ENCODE measurements at regions not wholly inside any gene's neighbourhood (a gene's known extent, or its start where the extent isn't known, plus 50 kb on each side); places are given as distances from the start of the nearest gene placed in this dataset.
"Not testable (repeated sequence)": the region's sequence is repeated elsewhere in the genome, so short reads cannot be mapped to it uniquely, and the experiment has no call there.

DNA sequence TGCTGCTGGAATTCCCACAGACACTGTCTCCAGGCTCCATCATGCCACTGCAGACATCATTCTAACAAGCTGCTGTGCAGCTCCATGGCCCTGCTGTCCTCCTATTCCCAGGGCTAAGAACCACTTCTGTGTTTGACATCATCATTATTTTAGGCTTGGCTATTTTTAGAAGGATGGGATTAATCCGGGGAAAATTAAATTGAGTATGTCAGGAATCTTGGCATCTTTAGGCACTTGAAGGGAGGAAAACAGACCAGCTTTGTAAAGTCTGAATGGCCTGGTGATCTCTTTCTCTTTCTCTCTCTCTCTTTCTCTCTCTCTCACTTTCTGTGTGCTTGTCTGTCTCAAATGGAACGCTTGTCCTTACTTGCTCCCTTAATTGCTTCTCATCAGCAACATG is 568.3 kb upstream of the FLRT2 start:
- DNase-seq (ENCODE audit: low read depth in 3 of 3) = no peak

GRCh38 chr14:84963518-84963917 is 566.4 kb upstream of the FLRT2 start:
- no peak for DNase-seq (ENCODE audit: low read depth in 3 of 3)

- no peak for DNase-seq (ENCODE audit: low read depth in 3 of 3)
These were observed 564.7 kb upstream of the FLRT2 start for GRCh38 chr14:84965279-84965678.

DNA sequence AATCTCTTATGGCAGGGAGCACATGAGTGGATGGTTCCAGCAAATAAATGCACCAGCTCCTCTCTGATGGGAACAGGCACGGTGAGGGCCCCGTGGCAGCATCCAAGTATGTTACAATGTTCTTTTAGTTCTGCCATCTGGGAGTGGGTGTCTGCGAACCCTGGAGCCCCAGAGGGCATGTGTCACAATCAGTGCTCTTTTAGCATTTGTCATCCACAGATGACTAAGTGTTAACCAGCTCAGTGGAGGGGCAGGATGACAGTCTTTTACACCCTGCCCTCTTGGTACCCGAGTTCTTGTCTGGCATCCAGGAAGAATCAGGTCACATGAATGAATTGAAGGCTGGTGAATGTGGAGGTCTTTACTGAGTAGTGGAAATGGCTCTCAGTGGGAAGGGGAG is 560.4 kb upstream of the FLRT2 start:
- DNase-seq (ENCODE audit: low read depth in 3 of 3) = no peak

GRCh38 chr14:84975241-84975902 is 554.6 kb upstream of the FLRT2 start:
- no peak for DNase-seq (ENCODE audit: low read depth in 3 of 3)

DNA sequence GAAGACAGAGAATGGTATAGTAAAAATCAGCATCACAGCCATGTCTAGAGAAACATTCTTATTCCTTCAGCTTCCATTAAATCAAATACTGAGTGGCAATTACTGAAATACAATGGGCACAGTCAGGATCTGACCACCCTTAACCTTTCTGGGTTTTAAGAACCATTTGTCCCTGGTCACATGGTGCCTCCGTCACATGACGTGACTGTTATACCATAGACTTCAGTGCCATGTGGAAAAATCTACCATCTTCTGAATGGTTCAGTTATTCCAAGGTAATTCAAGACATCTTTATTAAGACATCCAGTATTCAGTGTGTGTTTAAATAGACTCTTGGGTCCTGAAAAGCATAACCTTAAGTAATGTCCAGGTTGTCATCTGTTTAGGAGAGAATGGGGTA is 553.1 kb upstream of the FLRT2 start:
- no peak for DNase-seq (ENCODE audit: low read depth in 3 of 3)

GRCh38 chr14:84987042-84987441 is 542.9 kb upstream of the FLRT2 start:
- DNase-seq (ENCODE audit: low read depth in 3 of 3) = no peak

DNA sequence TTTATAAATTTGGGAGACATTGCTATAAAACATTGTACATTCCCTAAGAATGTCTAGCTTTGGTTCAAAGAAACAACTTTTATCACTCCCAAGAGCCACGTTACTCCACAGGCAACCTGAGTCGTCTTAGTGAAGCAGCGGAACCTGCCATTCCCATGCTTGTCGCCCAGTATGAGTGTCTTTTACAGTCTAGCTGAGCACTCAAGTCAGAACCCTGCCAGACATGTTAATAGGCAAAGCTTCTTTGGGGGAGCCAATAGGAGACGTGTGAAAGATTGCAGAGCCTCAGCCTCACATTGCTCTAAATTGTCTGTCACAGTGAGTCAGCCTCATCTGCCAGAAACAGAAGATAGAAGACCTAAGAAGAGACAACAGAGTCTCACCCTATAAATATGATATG is 541.6 kb upstream of the FLRT2 start:
- no peak for DNase-seq (ENCODE audit: low read depth in 3 of 3)

DNA sequence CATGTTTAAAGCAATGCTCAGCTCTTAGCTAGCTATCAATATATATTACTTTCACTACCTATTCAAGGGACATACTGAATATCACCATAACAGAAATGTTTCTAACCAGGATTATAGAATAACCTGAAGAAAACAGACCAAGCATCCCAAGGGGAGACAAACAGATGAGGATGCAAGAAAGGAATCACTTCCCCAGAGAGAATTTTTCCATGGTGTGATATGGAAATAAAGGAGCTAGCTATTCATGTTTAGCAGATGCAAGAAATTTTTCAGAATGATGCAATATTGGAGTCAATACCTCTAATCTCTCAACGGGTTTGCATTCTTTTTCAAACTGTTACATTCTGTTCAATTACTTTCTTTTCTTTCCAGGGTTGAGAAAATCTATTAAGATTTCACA is 538.9 kb upstream of the FLRT2 start:
- no peak for DNase-seq (ENCODE audit: low read depth in 3 of 3)

GRCh38 chr14:84998216-84998615 is 531.7 kb upstream of the FLRT2 start:
- no peak for DNase-seq (ENCODE audit: low read depth in 3 of 3)

DNA sequence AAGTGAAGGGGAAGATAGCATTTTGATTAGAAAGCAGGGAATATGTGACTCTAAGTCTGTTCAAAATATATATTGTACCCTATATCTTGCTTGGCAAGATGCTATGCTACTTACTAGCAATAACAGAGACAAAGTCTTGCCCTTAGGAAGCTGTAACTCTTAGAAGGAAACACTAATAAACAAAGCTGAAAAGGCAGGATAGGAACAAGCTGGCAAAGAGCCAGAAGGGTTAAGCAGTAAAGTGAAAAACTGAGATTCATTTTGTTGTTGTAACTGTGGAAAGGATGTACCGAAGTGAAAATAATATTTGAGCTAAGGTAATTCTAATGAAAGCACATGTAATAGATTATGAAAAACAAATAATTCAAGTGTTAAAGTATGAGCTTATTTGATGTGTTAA is 527.1 kb upstream of the FLRT2 start:
- no peak for DNase-seq (ENCODE audit: low read depth in 3 of 3)

GRCh38 chr14:85003805-85004204 is 526.1 kb upstream of the FLRT2 start:
- DNase-seq (ENCODE audit: low read depth in 3 of 3) = no peak

GRCh38 chr14:85009506-85009905 is 520.4 kb upstream of the FLRT2 start:
- no peak for DNase-seq (ENCODE audit: low read depth in 3 of 3)

DNA sequence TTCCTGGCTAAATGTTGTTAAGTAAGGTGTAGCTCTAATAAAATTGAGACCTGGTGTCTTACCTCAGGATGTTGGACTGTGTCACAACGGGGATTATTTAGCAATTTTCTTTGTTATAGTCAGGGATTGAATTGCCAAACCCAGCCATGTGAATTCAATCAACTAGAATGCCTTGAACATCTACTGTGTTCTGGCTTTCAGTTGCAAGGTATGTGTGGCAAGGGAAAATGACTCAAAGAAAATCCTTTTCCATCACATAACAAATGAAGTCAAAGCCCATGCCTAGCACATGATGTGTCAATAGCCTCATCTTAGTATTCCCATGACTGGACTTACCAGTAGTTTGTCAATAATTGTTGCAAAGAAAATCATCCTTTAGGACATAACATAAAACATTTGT is 519.8 kb upstream of the FLRT2 start:
- no peak for DNase-seq (ENCODE audit: low read depth in 3 of 3)

GRCh38 chr14:85016496-85016895 is 513.4 kb upstream of the FLRT2 start:
- DNase-seq (ENCODE audit: low read depth in 3 of 3) = no peak

DNA sequence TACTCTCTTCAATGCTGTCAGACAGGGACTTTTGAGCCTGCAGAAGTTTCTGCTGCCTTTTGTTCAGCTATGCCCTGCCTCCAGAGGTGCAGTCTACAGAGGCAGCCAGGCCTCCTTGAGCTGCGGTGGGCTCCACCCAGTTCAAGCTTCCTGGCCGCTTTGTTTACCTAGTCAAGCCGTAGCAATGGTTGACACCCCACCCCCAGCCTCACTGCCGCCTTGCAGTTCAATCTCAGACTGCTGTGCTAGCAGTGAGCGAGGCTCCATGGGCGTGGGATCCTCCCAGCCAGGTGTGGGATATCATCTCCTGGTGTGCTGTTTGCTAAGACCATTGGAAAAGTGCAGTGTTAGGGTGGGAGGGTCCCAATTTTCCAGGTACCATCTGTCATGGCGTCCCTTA is 506.1 kb upstream of the FLRT2 start:
- DNase-seq (ENCODE audit: low read depth in 3 of 3) = not testable (repeated sequence)

DNA sequence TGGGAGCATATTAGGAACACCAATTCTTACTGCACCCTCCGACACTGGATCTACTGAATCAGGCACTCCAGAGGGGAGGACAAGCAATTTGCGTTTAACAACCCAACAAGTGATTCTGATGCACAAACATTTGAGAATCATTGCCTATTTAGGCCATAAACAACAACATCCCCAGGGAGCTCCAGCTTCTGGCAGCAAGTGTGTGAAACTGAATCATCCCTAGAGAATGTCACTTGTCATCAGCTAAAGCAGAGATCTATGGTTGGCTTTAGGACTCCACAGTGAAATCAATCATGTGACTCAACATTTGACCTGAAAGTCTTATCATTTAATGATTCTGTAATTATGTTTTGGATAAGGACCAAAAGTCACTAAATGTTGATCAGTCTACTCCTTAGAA is 505.0 kb upstream of the FLRT2 start:
- no peak for DNase-seq (ENCODE audit: low read depth in 3 of 3)

DNA sequence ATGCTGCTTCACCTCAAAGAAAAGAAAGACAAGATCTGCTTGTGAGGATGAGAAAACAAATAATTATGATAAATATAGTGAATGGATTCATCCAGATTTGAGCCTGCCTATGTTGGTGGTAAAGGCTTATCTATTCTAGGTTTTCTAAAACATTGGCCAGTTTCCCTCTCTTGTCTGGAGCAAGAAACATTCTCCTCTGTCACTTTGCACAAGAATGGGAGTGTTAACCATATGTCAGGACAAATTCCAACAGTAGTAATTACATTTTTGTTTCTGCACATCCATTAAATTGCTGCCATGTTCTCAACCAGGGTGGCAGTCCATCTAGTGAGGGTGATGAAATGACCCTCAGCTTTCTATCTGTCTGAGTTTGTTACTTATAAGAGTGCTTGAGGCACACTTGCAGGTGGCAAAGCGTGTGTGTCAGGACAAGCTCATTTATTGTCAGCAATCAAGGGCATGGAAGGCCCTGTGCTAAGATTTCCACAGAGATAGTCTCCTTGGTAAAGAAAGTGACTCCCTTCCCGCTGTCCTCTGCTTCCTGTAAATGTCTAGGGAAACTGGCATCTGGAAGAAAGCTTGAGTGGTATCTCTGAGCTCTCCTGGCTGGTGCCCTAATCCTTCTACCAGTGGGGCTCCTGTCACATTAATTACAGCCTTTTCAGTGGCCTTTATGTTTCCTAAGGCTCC is 502.1 kb upstream of the FLRT2 start:
- DNase-seq (ENCODE audit: low read depth in 3 of 3) = no peak

DNA sequence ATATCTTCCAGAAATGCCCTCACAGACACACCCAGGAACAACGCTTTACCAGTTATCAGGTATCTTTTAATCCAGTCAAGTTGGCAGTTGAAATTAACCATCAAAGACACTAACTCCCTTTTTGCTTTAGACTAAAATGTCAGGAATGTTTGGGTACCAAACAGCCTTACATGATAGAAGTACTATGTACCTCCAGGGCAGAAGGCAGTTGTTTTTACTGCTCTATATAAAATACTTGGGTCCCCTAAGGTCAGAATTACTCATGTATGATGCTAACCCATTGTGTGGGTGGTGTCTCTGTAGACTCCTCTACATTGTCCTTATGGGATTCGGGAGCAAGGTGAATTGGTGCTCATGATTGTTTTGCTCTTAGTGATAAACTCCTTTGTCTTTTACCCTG is 492.5 kb upstream of the FLRT2 start:
- no peak for DNase-seq (ENCODE audit: low read depth in 3 of 3)

DNA sequence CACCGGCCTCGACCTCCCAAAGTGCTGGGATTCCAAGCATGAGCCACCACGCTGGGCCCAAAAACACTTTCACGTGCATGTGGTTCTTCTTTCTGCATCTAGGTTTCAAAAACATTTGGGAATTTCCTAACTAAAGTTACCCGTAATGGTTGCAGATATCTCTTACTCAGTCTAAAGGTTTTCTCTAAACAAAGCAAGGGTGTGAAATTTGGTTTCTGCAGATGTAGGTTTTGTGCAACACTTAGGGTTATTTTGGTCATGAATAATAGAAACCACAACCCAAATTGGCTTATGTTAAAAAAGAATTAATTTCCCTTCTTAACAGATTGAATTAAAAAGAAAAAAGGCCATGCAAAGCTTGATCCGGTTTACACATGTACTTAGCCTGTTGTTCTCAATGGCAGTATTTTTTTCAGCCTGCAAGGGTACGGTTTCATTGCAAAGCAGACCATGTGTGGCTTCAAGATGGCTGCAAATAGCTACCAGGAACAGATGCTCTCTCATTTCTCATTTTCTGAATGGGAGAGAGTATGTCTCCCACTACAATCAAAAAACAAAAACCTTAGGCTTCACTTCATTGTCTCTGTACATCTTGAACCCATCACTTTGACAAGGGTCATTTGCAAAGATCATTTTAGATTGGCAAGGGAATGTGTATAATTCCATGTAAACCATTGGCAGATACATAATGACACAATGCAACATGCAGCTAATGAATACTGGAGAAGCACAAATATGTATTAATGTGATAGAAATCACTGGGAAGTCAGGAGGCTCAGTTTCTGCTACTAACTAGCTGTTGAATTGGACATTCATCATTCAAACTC is 491.2 kb upstream of the FLRT2 start:
- no peak for DNase-seq (ENCODE audit: low read depth in 3 of 3)

DNA sequence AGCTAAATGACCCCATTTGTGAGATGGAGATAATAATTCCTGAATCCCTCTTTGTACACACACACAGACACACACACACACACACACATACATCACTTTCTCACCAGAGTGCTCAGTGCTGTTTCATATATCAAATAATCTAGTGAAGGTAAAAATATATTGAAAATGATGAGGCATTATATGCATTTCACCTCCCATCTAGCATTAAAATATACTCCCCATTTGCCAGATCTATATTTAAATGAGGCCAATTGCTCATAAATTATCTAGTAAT is 490.7 kb upstream of the FLRT2 start:
- no peak for DNase-seq (ENCODE audit: low read depth in 3 of 3)

DNA sequence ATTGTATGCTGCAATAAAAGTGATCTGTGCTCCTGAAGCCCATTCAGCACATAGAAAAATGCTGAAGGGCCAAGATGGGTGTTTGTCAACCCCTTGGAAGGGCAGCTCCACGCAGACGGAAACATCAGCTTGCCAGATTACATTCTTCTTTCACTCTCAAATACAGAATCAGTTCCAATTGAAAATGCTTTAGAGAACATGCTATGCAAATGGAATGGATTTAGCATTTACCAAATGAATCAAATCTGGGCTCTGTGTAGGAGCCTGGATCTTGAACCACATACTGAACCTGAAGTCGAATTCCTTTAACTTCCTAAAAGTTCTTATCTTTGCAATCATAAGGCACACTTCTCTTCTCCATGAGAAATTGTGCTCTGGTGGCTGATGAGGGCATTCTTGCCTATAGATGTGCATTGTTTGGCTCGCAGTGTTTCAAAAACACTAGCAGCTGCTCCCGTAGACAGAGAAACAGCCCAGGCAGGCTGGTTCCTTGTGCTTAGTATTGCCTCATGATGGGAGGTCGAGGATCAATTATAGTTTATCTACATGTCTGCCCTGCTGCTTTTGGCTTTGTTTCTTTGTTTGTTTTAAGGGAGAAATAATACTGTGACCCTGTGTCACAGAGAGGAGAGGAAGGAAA is 489.8 kb upstream of the FLRT2 start:
- DNase-seq (ENCODE audit: low read depth in 3 of 3) = no peak

DNA sequence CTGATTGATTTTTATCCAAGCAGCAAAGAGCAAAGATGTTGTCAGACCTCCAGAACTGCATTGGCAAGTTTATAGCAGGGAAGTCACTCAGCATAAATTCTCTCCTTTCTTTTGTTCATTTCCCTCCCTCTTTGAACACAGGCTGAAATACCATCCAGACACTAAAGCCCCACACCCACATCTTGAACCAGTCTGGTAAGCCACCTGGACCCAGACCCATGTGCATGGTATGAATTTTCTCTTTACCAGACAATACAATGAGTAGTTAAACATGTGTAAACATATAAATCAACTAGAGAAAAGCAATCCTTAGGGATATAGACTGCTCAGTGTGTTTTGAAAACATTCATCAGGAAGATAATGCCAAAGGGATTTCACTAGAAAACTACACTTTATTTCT is 488.3 kb upstream of the FLRT2 start:
- no peak for DNase-seq (ENCODE audit: low read depth in 3 of 3)
